Neuronal stem cell (in vitro differentiated cells): ENCODE measurements at regions not wholly inside any gene's neighbourhood (a gene's known extent, or its start where the extent isn't known, plus 50 kb on each side); places are given as distances from the start of the nearest gene placed in this dataset.
"Not testable (repeated sequence)": the region's sequence is repeated elsewhere in the genome, so short reads cannot be mapped to it uniquely, and the experiment has no call there.

ENCODE experiments used
- DNase-seq: peaks from one replicate; pipeline ENCODE4 v3.0.0-alpha.2; 2013; ENCODE audit warnings: low spot score
- H2AFZ ChIP-seq: one replicate; pipeline ENCODE4 v1.6.1; 2013; ENCODE audit warnings: mild to moderate bottlenecking, low read length, inconsistent platforms
- H2AK5ac ChIP-seq: 2 replicates; pipeline ENCODE4 v1.6.1; 2013; ENCODE audit warnings: low read depth, mild to moderate bottlenecking, inconsistent platforms, low read length, moderate library complexity, mixed read lengths
- H2BK120ac ChIP-seq: 2 replicates; pipeline ENCODE4 v1.6.1; 2013; ENCODE audit warnings: low read depth, mild to moderate bottlenecking, inconsistent platforms, low read length, moderate library complexity, mixed read lengths
- H2BK12ac ChIP-seq: one replicate; pipeline ENCODE4 v1.6.1; 2013; ENCODE audit warnings: low read length, inconsistent platforms
- H2BK15ac ChIP-seq: 2 replicates; pipeline ENCODE4 v1.6.1; 2013; ENCODE audit warnings: mild to moderate bottlenecking, low read length, inconsistent platforms, mixed read lengths
- H2BK5ac ChIP-seq: one replicate; pipeline ENCODE4 v1.6.1; 2013; ENCODE audit warnings: inconsistent platforms, mild to moderate bottlenecking, low read length, moderate library complexity
- H3K14ac ChIP-seq: one replicate; pipeline ENCODE4 v1.6.1; 2013; ENCODE audit warnings: low read length, inconsistent platforms
- H3K18ac ChIP-seq: 2 replicates; pipeline ENCODE4 v1.6.1; 2013; ENCODE audit warnings: low read length, inconsistent platforms
- H3K23ac ChIP-seq: 2 replicates; pipeline ENCODE4 v1.6.1; 2013; ENCODE audit warnings: low read depth, mild to moderate bottlenecking, mixed read lengths, low read length, inconsistent platforms; ENCODE audit not compliant: poor library complexity
- H3K27ac ChIP-seq: replicated peaks from 3 replicates; pipeline ENCODE4 v1.5.1; 2013; ENCODE audit warnings: low read length, inconsistent platforms
- H3K27me3 ChIP-seq, 3 experiments: 2 replicates each; pipeline ENCODE4 v1.6.1; 2013; ENCODE audit warnings: low read length in 3 of 3, mild to moderate bottlenecking in 2 of 3, inconsistent platforms in 1 of 3, low read depth in 1 of 3, mixed read lengths in 1 of 3, moderate library complexity in 1 of 3; ENCODE audit not compliant: control insufficient read depth in 3 of 3, insufficient read depth in 3 of 3
- H3K36me3 ChIP-seq, 2 donors: replicated peaks in 1 of 2; 2 replicates each; pipeline ENCODE4 v1.6.1; 2013; ENCODE audit warnings: low read length in 2 of 2; ENCODE audit not compliant: control insufficient read depth in 2 of 2, insufficient read depth in 2 of 2
- H3K4ac ChIP-seq: 2 replicates; pipeline ENCODE4 v1.6.1; 2013; ENCODE audit warnings: inconsistent platforms, mild to moderate bottlenecking, low read length, moderate library complexity
- H3K4me1 ChIP-seq, 2 donors: 1 replicate in 1 of 2; 2 replicates in 1 of 2; pipeline ENCODE4 v1.6.1; 2013; ENCODE audit warnings: low read length in 2 of 2, low read depth in 1 of 2; ENCODE audit not compliant: control insufficient read depth in 2 of 2, insufficient read depth in 1 of 2
- H3K4me2 ChIP-seq: one replicate; pipeline ENCODE4 v1.6.1; 2013; ENCODE audit warnings: mild to moderate bottlenecking, low read length, inconsistent platforms; ENCODE audit not compliant: insufficient read depth, poor library complexity, severe bottlenecking
- H3K4me3 ChIP-seq, 2 donors: 2 replicates each; pipeline ENCODE4 v1.5.1; 2013; ENCODE audit warnings: low read length in 2 of 2, mild to moderate bottlenecking in 2 of 2, inconsistent platforms in 1 of 2, moderate library complexity in 1 of 2
- H3K79me1 ChIP-seq: one replicate; pipeline ENCODE4 v1.6.1; 2013; ENCODE audit warnings: low read depth, mild to moderate bottlenecking, inconsistent platforms, low read length, moderate library complexity
- H3K9ac ChIP-seq: one replicate; pipeline ENCODE4 v1.6.1; 2013; ENCODE audit warnings: mild to moderate bottlenecking, low read depth, low read length, inconsistent platforms; ENCODE audit not compliant: poor library complexity
- H3K9me3 ChIP-seq, 2 donors: replicated peaks in 1 of 2; 2 replicates each; pipeline versions ENCODE3 to v1.6.1; 2013; ENCODE audit warnings: low read length in 2 of 2, mild to moderate bottlenecking in 2 of 2, inconsistent platforms in 1 of 2, low read depth in 1 of 2, mixed read lengths in 1 of 2, moderate library complexity in 1 of 2; ENCODE audit not compliant: control insufficient read depth in 2 of 2, insufficient read depth in 1 of 2
- H4K8ac ChIP-seq: one replicate; pipeline ENCODE4 v1.6.1; 2013; ENCODE audit warnings: low read depth, mild to moderate bottlenecking, inconsistent platforms, low read length, moderate library complexity
- H4K91ac ChIP-seq: one replicate; pipeline ENCODE4 v1.6.1; 2013; ENCODE audit warnings: low read length, low read depth, mild to moderate bottlenecking, inconsistent platforms; ENCODE audit not compliant: poor library complexity
- WGBS, 2 donors: extraction: QIAGEN DNeasy Blood & Tissue Kit; methylation state at CpG; one replicate each; pipeline ENCODE4 v1.1.7; 2013; ENCODE audit warnings: missing lambda C conversion rate in 2 of 2, mixed read lengths in 1 of 2; ENCODE audit not compliant: insufficient read length in 2 of 2, insufficient replicate concordance in 1 of 2; ENCODE audit errors: extremely low coverage in 2 of 2; 5-methylcytosine and 5-hydroxymethylcytosine counted together

DNA sequence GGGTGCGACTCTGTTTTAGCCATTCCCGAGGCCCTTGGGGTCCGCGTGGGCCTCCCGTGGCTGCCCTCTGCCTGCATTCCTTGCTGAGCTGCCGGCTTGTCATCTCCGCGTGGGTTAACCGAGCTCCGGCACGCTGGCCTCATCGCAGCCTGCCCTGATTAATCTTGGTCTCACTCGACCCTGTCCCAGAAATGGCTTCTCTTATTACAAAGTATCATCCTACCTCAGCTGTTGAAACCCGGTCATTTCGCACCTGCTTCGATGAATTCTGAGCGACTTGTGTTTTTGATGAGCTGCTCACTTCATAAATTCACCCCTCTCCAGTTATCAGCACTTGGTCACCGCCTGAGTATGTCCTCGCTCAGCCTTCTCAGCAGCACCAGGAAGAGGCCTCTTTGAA is 123.5 kb upstream of the EGFLAM start:
- Histone ChIP-seq H3K23ac (no peak overlapping the region), H3K4me2 (no peak overlapping the region), H3K27me3 (no peaks in the 10 kb centered on the region), H3K36me3 (no peaks in the 10 kb centered on the region), H3K18ac (peak overlapping the region; percentile 61), H3K4ac (no peak overlapping the region), H2BK12ac (no peak overlapping the region), H4K91ac (no peak overlapping the region), H2BK120ac (no peak overlapping the region), H2AFZ (no peak overlapping the region), H3K4me1 (no peaks in the 10 kb centered on the region), H3K27ac (no peak overlapping the region), H3K4me3 (no peak overlapping the region), H3K9ac (no peak overlapping the region), H3K9me3 (no peaks in the 10 kb centered on the region), H3K79me1 (no peaks in the 10 kb centered on the region), H3K14ac (no peak overlapping the region), H4K8ac (no peak overlapping the region), H2BK5ac (no peak overlapping the region), H2AK5ac (no peak overlapping the region), H2BK15ac (no peak overlapping the region)
- no CpG with 5 or more reads among the region's 19 CpGs for WGBS, 2 donors
- no peak for DNase-seq

DNA sequence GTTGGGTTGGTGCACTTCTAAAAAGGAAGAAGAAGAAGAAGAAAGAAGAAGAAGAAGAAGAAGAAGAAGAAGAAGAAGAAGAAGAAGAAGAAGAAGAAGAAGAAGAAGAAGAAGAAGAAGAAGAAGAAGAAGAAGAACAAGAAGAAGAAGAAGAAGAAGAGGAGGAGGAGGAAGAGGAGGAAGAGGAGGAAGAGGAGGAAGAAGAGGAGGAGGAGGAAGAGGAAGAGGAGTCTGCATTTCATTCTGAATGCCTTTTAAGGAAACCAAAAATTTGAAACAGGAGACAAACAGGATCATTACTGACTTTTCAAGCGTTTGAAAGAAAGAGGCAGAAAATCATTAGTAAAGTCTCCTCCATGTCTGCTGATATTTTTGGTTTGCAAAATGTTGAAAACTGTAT is 124.1 kb upstream of the EGFLAM start:
- not testable (repeated sequence) for H3K14ac ChIP-seq, H3K23ac ChIP-seq, H3K4ac ChIP-seq, H4K91ac ChIP-seq, H2BK15ac ChIP-seq, H3K9ac ChIP-seq, H2BK12ac ChIP-seq, H3K18ac ChIP-seq, H3K36me3 ChIP-seq, H3K9me3 ChIP-seq, H3K79me1 ChIP-seq, H3K27me3 ChIP-seq, H2AFZ ChIP-seq, H2AK5ac ChIP-seq, H3K4me3 ChIP-seq, H2BK120ac ChIP-seq, DNase-seq, H3K4me2 ChIP-seq, H2BK5ac ChIP-seq, H4K8ac ChIP-seq, H3K27ac ChIP-seq, H3K4me1 ChIP-seq
- no CpG with 5 or more reads among the region's 1 CpG for WGBS, 2 donors

DNA sequence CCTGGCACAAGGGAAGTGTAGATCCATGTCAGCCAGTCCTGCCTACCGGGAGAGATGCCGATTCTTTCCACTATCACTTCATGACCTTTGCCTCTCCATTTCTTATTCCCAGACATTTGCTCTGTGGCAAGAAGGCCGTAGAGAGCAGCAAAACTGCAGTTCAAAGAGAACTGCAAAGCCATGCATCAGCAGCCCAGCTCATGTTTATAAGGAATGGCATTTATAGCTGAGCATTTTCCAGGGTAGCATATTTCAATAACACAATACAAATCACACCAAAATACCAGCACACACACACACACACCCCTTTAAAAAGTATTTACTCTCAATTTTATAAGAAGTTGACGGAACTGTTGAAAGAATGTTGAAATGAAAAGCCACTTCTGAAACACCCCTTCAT is 126.7 kb upstream of the EGFLAM start:
- Histone ChIP-seq H3K4me3 (no peak overlapping the region), H3K23ac (no peak overlapping the region), H4K8ac (no peak overlapping the region), H3K27ac (no peak overlapping the region), H3K4ac (no peak overlapping the region), H2BK12ac (no peak overlapping the region), H2BK15ac (no peak overlapping the region), H3K18ac (no peak overlapping the region), H3K27me3 (peaks cover 0 to 5% (median 0%) of the 10 kb centered on the region in 3 experiments), H2BK120ac (no peak overlapping the region), H3K9me3 (no peaks in the 10 kb centered on the region), H3K79me1 (no peaks in the 10 kb centered on the region), H3K4me2 (no peak overlapping the region), H3K36me3 (no peaks in the 10 kb centered on the region), H3K4me1 (no peaks in the 10 kb centered on the region), H3K14ac (no peak overlapping the region), H2BK5ac (no peak overlapping the region), H2AK5ac (no peak overlapping the region), H3K9ac (no peak overlapping the region), H2AFZ (no peak overlapping the region), H4K91ac (no peak overlapping the region)
- no CpG with 5 or more reads among the region's 4 CpGs for WGBS, 2 donors
- no peak for DNase-seq

DNA sequence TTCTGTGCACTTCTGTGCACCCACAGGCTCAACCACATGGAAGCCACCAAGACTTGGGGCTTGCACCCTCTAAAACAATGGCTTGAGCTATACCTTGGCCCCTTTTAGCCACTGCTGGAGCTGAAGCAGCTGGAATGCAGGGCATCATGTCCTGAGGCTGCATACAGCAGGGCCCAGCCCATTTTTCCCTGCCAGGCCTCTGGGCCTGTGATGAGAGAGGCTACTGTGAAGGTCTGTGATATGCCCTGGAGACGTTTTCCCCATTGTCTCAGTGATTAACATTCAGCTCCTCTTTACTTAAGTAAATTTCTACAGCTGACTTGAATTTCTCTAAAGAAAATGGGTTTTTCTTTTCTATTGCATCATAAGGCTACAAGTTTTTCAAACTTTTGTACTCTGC is 134.0 kb upstream of the EGFLAM start:
- Histone ChIP-seq H3K4ac (no peak overlapping the region), H2BK120ac (no peak overlapping the region), H3K27ac (no peak overlapping the region), H4K8ac (no peak overlapping the region), H2AFZ (no peak overlapping the region), H2BK5ac (no peak overlapping the region), H3K9ac (no peak overlapping the region), H2BK15ac (no peak overlapping the region), H3K23ac (no peak overlapping the region), H3K36me3 (no peaks in the 10 kb centered on the region), H3K4me1 (no peaks in the 10 kb centered on the region), H2AK5ac (no peak overlapping the region), H3K27me3 (peaks cover 0 to 5% (median 0%) of the 10 kb centered on the region in 3 experiments), H3K18ac (no peak overlapping the region), H3K9me3 (no peaks in the 10 kb centered on the region), H3K14ac (no peak overlapping the region), H3K4me3 (no peak overlapping the region), H4K91ac (no peak overlapping the region), H2BK12ac (no peak overlapping the region), H3K4me2 (no peak overlapping the region), H3K79me1 (no peaks in the 10 kb centered on the region)
- WGBS, 2 donors = no CpG with 5 or more reads among the region's 1 CpG
- DNase-seq = no peak
